GM12873 (cell line): ENCODE measurements at regions not wholly inside any gene's neighbourhood (a gene's known extent, or its start where the extent isn't known, plus 50 kb on each side); places are given as distances from the start of the nearest gene placed in this dataset.

Source experiments
- CTCF ChIP-seq: IDR thresholded peaks from 2 replicates; pipeline ENCODE4 v1.5.1; 2012; ENCODE audit warnings: low read depth, mild to moderate bottlenecking, moderate library complexity, low read length, control low read depth; ENCODE audit not compliant: insufficient read depth; ENCODE audit errors: missing control alignments

GRCh38 chr4:171588051-171588545, 225.1 kb upstream of the GALNTL6 start:
- TF ChIP-seq CTCF = no peak

- no peak for TF ChIP-seq CTCF
These were observed 229.4 kb upstream of the GALNTL6 start for GRCh38 chr4:171583790-171584189.

- TF ChIP-seq CTCF = no peak
These were observed 230.1 kb upstream of the GALNTL6 start for GRCh38 chr4:171582961-171583581.

- no peak for TF ChIP-seq CTCF
These were observed 240.0 kb upstream of the GALNTL6 start for GRCh38 chr4:171573181-171573580.

GRCh38 chr4:171565130-171565788, 247.9 kb upstream of the GALNTL6 start:
- TF ChIP-seq CTCF = no peak

GRCh38 chr4:171561419-171561818, 251.8 kb upstream of the GALNTL6 start:
- no peak for TF ChIP-seq CTCF

GRCh38 chr4:171553961-171554360, 259.2 kb upstream of the GALNTL6 start:
- TF ChIP-seq CTCF = no peak
